HEK293T (cell line): ENCODE measurements at regions not wholly inside any gene's neighbourhood (a gene's known extent, or its start where the extent isn't known, plus 50 kb on each side); places are given as distances from the start of the nearest gene placed in this dataset.
"Not testable (repeated sequence)": the region's sequence is repeated elsewhere in the genome, so short reads cannot be mapped to it uniquely, and the experiment has no call there.

ENCODE experiments used
- CTCF ChIA-PET: fragments of 350-600 bp; formaldehyde crosslinking; extraction: SDS; loops from one replicate; lab custom pipeline; 2021; ENCODE audit warnings: antibody characterized with exemption, inconsistent platforms; lab: Yijun Ruan, JAX
- POLR2A ChIA-PET: fragments of 350-600 bp; formaldehyde crosslinking; extraction: SDS; loops from one replicate; lab custom pipeline; 2020; ENCODE audit warnings: antibody characterized with exemption, inconsistent platforms; lab: Yijun Ruan, JAX
- DNase-seq: peaks from one replicate; pipeline ENCODE4 v3.0.0; 2012; ENCODE audit warnings: mixed read lengths; ENCODE audit errors: extremely low spot score
- ARNT ChIP-seq: fragments of 450-650 bp; IDR thresholded peaks from 2 replicates; pipeline ENCODE4 v1.6.1; 2017; ENCODE audit warnings: mild to moderate bottlenecking
- BHLHE40 ChIP-seq: fragments of 450-650 bp; IDR thresholded peaks from 2 replicates; pipeline ENCODE4 v1.6.1; 2016; ENCODE audit warnings: mild to moderate bottlenecking, moderate library complexity, borderline replicate concordance
- CTBP1 ChIP-seq: fragments of 450-650 bp; IDR thresholded peaks from 2 replicates; pipeline ENCODE4 v1.6.1; 2016; ENCODE audit warnings: borderline replicate concordance
- ELF4 ChIP-seq: fragments of 450-650 bp; IDR thresholded peaks from 2 replicates; pipeline ENCODE4 v1.6.1; 2017; ENCODE audit warnings: antibody characterized with exemption
- FOXA1 ChIP-seq: fragments of 450-650 bp; IDR thresholded peaks from 2 replicates; pipeline ENCODE4 v1.6.1; 2016; ENCODE audit warnings: mild to moderate bottlenecking
- FOXK2 ChIP-seq: fragments of 450-650 bp; IDR thresholded peaks from 2 replicates; pipeline ENCODE4 v1.6.1; 2016; ENCODE audit warnings: mild to moderate bottlenecking
- FOXM1 ChIP-seq: fragments of 450-650 bp; IDR thresholded peaks from 2 replicates; pipeline ENCODE4 v1.6.1; 2017; ENCODE audit warnings: mild to moderate bottlenecking, borderline replicate concordance
- HDGF ChIP-seq: fragments of 450-650 bp; IDR thresholded peaks from 2 replicates; pipeline ENCODE4 v1.6.1; 2017; ENCODE audit warnings: antibody characterized with exemption, borderline replicate concordance
- L3MBTL2 ChIP-seq: fragments of 450-650 bp; conservative IDR thresholded peaks from 2 replicates; pipeline ENCODE4 v1.6.1; 2016; ENCODE audit warnings: mild to moderate bottlenecking
- LEF1 ChIP-seq: fragments of 450-650 bp; IDR thresholded peaks from 2 replicates; pipeline ENCODE4 v1.6.1; 2017; ENCODE audit warnings: mild to moderate bottlenecking, borderline replicate concordance
- NFRKB ChIP-seq: fragments of 450-650 bp; IDR thresholded peaks from 2 replicates; pipeline ENCODE4 v1.6.1; 2016; ENCODE audit warnings: mild to moderate bottlenecking, moderate library complexity
- PKNOX1 ChIP-seq: fragments of 450-650 bp; IDR thresholded peaks from 2 replicates; pipeline ENCODE4 v1.6.1; 2016
- SP1 ChIP-seq: fragments of 450-650 bp; IDR thresholded peaks from 2 replicates; pipeline ENCODE4 v1.6.1; 2017
- SUZ12 ChIP-seq: fragments of 450-650 bp; IDR thresholded peaks from 2 replicates; pipeline ENCODE4 v1.6.1; 2016; ENCODE audit warnings: mild to moderate bottlenecking
- TARDBP ChIP-seq: fragments of 450-650 bp; IDR thresholded peaks from 2 replicates; pipeline ENCODE4 v1.6.1; 2016
- ZNF384 ChIP-seq: fragments of 450-650 bp; IDR thresholded peaks from 2 replicates; pipeline ENCODE4 v1.6.1; 2016

- CTCF ChIA-PET, result no interaction called here
- no peak for DNase-seq
- TF ChIP-seq FOXK2 (no peak), FOXM1 (no peak), ARNT (no peak), NFRKB (no peak), BHLHE40 (no peak), CTBP1 (no peak), PKNOX1 (no peak), HDGF (no peak), FOXA1 (no peak), L3MBTL2 (no peak), TARDBP (no peak), SP1 (no peak), ELF4 (no peak)
- POLR2A ChIA-PET, result no interaction called here
Measured at GRCh38 chr20:29741894-29742698, 1515.4 kb upstream of the DEFB115 start.

GRCh38 chr20:29742699-29743100, 1514.8 kb upstream of the DEFB115 start:
- ChIA-PET POLR2A (no interaction called here), CTCF (no interaction called here)
- TF ChIP-seq PKNOX1 (no peak), L3MBTL2 (no peak), NFRKB (no peak), CTBP1 (no peak), FOXM1 (no peak), SUZ12 (no peak), BHLHE40 (no peak), TARDBP (no peak), ARNT (no peak), ELF4 (no peak), ZNF384 (no peak), SP1 (no peak)
- DNase-seq, result no peak

- TF ChIP-seq CTBP1 (no peak), SUZ12 (no peak), HDGF (no peak), L3MBTL2 (no peak), SP1 (no peak), ELF4 (no peak), TARDBP (no peak), NFRKB (no peak), LEF1 (no peak), PKNOX1 (no peak), ZNF384 (no peak), ARNT (no peak), FOXK2 (no peak), BHLHE40 (no peak), FOXA1 (no peak), FOXM1 (no peak)
- POLR2A ChIA-PET, result no interaction called here
- no peak for DNase-seq
- CTCF ChIA-PET, result no interaction called here
Measured at GRCh38 chr20:29743101-29743931, 1514.1 kb upstream of the DEFB115 start.

- CTCF ChIA-PET, result no interaction called here
- no peak for DNase-seq
- POLR2A ChIA-PET, result no interaction called here
- TF ChIP-seq ARNT, result no peak
Measured at GRCh38 chr20:29744071-29744470, 1513.4 kb upstream of the DEFB115 start.

GRCh38 chr20:29745534-29746245, 1511.8 kb upstream of the DEFB115 start:
- DNase-seq, CTCF ChIA-PET, POLR2A ChIA-PET: not testable (repeated sequence)

GRCh38 chr20:29750268-29750899, 1507.1 kb upstream of the DEFB115 start:
- ChIA-PET POLR2A (no interaction called here), CTCF (no interaction called here)
- TF ChIP-seq LEF1 (no peak), HDGF (no peak), ELF4 (no peak), SUZ12 (no peak), PKNOX1 (no peak), SP1 (no peak), BHLHE40 (no peak), FOXM1 (no peak)
- DNase-seq, result no peak

- DNase-seq, CTCF ChIA-PET, POLR2A ChIA-PET: not testable (repeated sequence)
Measured at GRCh38 chr20:29752644-29753425, 1504.6 kb upstream of the DEFB115 start.

- CTCF ChIA-PET, POLR2A ChIA-PET, DNase-seq: not testable (repeated sequence)
Measured at GRCh38 chr20:29753426-29753746, 1504.1 kb upstream of the DEFB115 start.

GRCh38 chr20:29753879-29754278, 1503.6 kb upstream of the DEFB115 start:
- POLR2A ChIA-PET, DNase-seq, CTCF ChIA-PET: not testable (repeated sequence)
